Panc1 (cell line): ENCODE measurements at regions not wholly inside any gene's neighbourhood (a gene's known extent, or its start where the extent isn't known, plus 50 kb on each side); places are given as distances from the start of the nearest gene placed in this dataset.

Experiments
- ATAC-seq: fragments of 200-7000 bp; cut with Tn5 transposase; 2 replicates; pipeline ENCODE4 v1.9.1; 2020; ENCODE audit warnings: mild to moderate bottlenecking, moderate library complexity
- BruUV-seq: library from RNA; stranded (reverse); fragments of 400-500 nt; replicated peaks from 2 replicates; lab custom pipeline; 2021; lab: Mats Ljungman, UMichigan
- CTCF ChIA-PET: fragments of 300-600 bp; sonication (Branson Sonifier 250); formaldehyde crosslinking; loops from one replicate; lab custom pipeline; 2022; ENCODE audit warnings: antibody characterized with exemption; lab: Charles Lee
- POLR2A ChIA-PET: fragments of 300-600 bp; sonication (Branson Sonifier 250); formaldehyde crosslinking; loops from one replicate; lab custom pipeline; 2022; ENCODE audit warnings: antibody characterized with exemption; lab: Charles Lee
- DNase-seq: peaks from one replicate; pipeline ENCODE4 v3.0.0-alpha.2; 2010; ENCODE audit warnings: low read depth, low spot score
- H3K27ac ChIP-seq: 2 replicates; pipeline ENCODE4 v1.5.1; 2011; ENCODE audit warnings: mild to moderate bottlenecking, low read length, inconsistent platforms
- H3K27me3 ChIP-seq: fragments of 200-500 bp; sonication (Bioruptor generic); 2 replicates; pipeline ENCODE4 v1.6.0; 2014; ENCODE audit warnings: low read length, inconsistent platforms; ENCODE audit not compliant: control insufficient read depth, insufficient read depth
- H3K36me3 ChIP-seq: fragments of 200-500 bp; sonication (Bioruptor generic); 2 replicates; pipeline ENCODE4 v1.5.1; 2014; ENCODE audit warnings: inconsistent platforms, mild to moderate bottlenecking, low read length, moderate library complexity; ENCODE audit not compliant: control insufficient read depth, insufficient read depth
- H3K4me1 ChIP-seq: 2 replicates; pipeline ENCODE4 v1.5.1; 2011; ENCODE audit warnings: inconsistent platforms, mild to moderate bottlenecking, low read length, moderate library complexity; ENCODE audit not compliant: control insufficient read depth, insufficient read depth
- H3K4me3 ChIP-seq, 2 experiments: 2 replicates each; pipeline ENCODE4 v1.5.1; 2011 to 2012; ENCODE audit warnings: low read depth in 2 of 2, low read length in 2 of 2, mild to moderate bottlenecking in 2 of 2, inconsistent platforms in 1 of 2, moderate library complexity in 1 of 2
- H3K9me3 ChIP-seq: fragments of 200-500 bp; sonication (Bioruptor generic); 2 replicates; pipeline ENCODE4 v1.5.1; 2014; ENCODE audit warnings: low read depth, mild to moderate bottlenecking, inconsistent platforms, low read length, moderate library complexity; ENCODE audit not compliant: control insufficient read depth, insufficient read depth
- CTCF ChIP-seq: fragments of 450-650 bp; IDR thresholded peaks from 2 replicates; pipeline ENCODE4 v1.5.1; 2017; ENCODE audit warnings: mild to moderate bottlenecking
- POLR2AphosphoS5 ChIP-seq: IDR thresholded peaks from 2 replicates; pipeline ENCODE4 v1.6.1; 2012; ENCODE audit warnings: mild to moderate bottlenecking, low read depth, low read length, moderate library complexity
- REST ChIP-seq, 2 experiments: IDR thresholded peaks; 2 replicates each; pipeline ENCODE4 v1.6.1; 2011 to 2012; ENCODE audit warnings: low read depth in 2 of 2, control low read depth in 1 of 2, low read length in 1 of 2, mild to moderate bottlenecking in 1 of 2, moderate library complexity in 1 of 2; ENCODE audit not compliant: insufficient read depth in 1 of 2
- SIN3A ChIP-seq: IDR thresholded peaks from 2 replicates; pipeline ENCODE4 v1.6.1; 2012; ENCODE audit warnings: low read depth, mild to moderate bottlenecking, low read length, moderate library complexity, borderline replicate concordance; ENCODE audit not compliant: insufficient read depth
- TCF7L2 ChIP-seq: IDR thresholded peaks from 2 replicates; pipeline ENCODE4 v1.6.1; 2011; ENCODE audit warnings: mild to moderate bottlenecking, low read depth, low read length, inconsistent platforms
- in situ Hi-C: cut with HindIII; loops from 2 replicates; pipeline ENCODE4 v1.10.0; 2016; ENCODE audit warnings: low sequenced_read_pairs, low pct_unique_long_range_greater_than_20kb
- intact Hi-C: fragments of 100-400 bp; cut with micrococcal nuclease; formaldehyde crosslinking; loops from one replicate; pipeline ENCODE4 v1.10.0; 2022; ENCODE audit not compliant: unreplicated experiment

- CTCF ChIA-PET, result no interaction called here
Measured at GRCh38 chr13:107824635-107825034, 390.7 kb downstream of the LIG4 start.

GRCh38 chr13:107822006-107822405 is 393.3 kb downstream of the LIG4 start:
- CTCF ChIA-PET, result no interaction called here
- BruUV-seq, result no TSS peak

More at GRCh38 chr13:107824635-107825034, 390.7 kb downstream of the LIG4 start:
- Histone ChIP-seq H3K36me3 (no peaks in the 10 kb centered on the region), H3K9me3 (no peaks in the 10 kb centered on the region), H3K4me1 (no peaks in the 10 kb centered on the region), H3K27ac (no peak overlapping the region), H3K4me3 (no peak overlapping the region), H3K27me3 (no peaks in the 10 kb centered on the region)
- intact Hi-C loops, result no loop called here
- DNase-seq (no peak), ATAC-seq (no peak)
- no TSS peak for BruUV-seq
- TF ChIP-seq SIN3A, result no peak
- TF ChIP-seq POLR2AphosphoS5, result no peak
- no peak for TF ChIP-seq TCF7L2
- in situ Hi-C loops, result no loop called here
- POLR2A ChIA-PET, result no interaction called here

More at GRCh38 chr13:107822006-107822405, 393.3 kb downstream of the LIG4 start:
- no peak for TF ChIP-seq REST (IDR thresholded peaks at IDR 0.05; ENCODE audit: insufficient read depth in 1 of 2, low read depth in 2 of 2, low read length in 1 of 2)
- no peak for TF ChIP-seq SIN3A
- TF ChIP-seq TCF7L2, result no peak
- TF ChIP-seq CTCF, result no peak
- no peak for TF ChIP-seq POLR2AphosphoS5
- DNase-seq (no peak), ATAC-seq (no peak)
- Histone ChIP-seq H3K27ac (no peak overlapping the region), H3K4me3 (no peak overlapping the region), H3K27me3 (no peaks in the 10 kb centered on the region), H3K36me3 (no peaks in the 10 kb centered on the region), H3K9me3 (no peaks in the 10 kb centered on the region), H3K4me1 (no peaks in the 10 kb centered on the region)
- in situ Hi-C loops, result no loop called here
- intact Hi-C loops, result no loop called here
- POLR2A ChIA-PET, result no interaction called here
